Activated CD4-positive, alpha-beta memory T cell treated with anti-CD3 and anti-CD28 coated beads for 36 hours (primary cell): ENCODE measurements at regions not wholly inside any gene's neighbourhood (a gene's known extent, or its start where the extent isn't known, plus 50 kb on each side); places are given as distances from the start of the nearest gene placed in this dataset.
"Not testable (repeated sequence)": the region's sequence is repeated elsewhere in the genome, so short reads cannot be mapped to it uniquely, and the experiment has no call there.

Source experiments
- CTCF ChIA-PET: fragments of 350-600 bp; sonication (Branson Sonifier 250); formaldehyde crosslinking; loops from one replicate; lab custom pipeline; 2021; ENCODE audit warnings: antibody characterized with exemption, inconsistent platforms; lab: Charles Lee
- POLR2A ChIA-PET: fragments of 350-600 bp; sonication (Branson Sonifier 250); formaldehyde crosslinking; loops from one replicate; lab custom pipeline; 2021; ENCODE audit warnings: antibody characterized with exemption; lab: Charles Lee
- DNase-seq: peaks from one replicate; pipeline ENCODE4 v3.0.0-alpha.2; 2020
- H3K27ac Mint-ChIP-seq: one replicate; pipeline ENCODE4 v1.8.0; 2021; ENCODE audit warnings: mixed read lengths
- H3K27me3 Mint-ChIP-seq: one replicate; pipeline ENCODE4 v1.8.0; 2021; ENCODE audit warnings: mixed read lengths
- H3K36me3 Mint-ChIP-seq: one replicate; pipeline ENCODE4 v1.8.0; 2021; ENCODE audit warnings: mixed read lengths
- H3K4me1 Mint-ChIP-seq: one replicate; pipeline ENCODE4 v1.8.0; 2021; ENCODE audit warnings: low read depth, mixed read lengths
- H3K4me3 Mint-ChIP-seq: one replicate; pipeline ENCODE4 v1.8.0; 2021; ENCODE audit warnings: mild to moderate bottlenecking, mixed read lengths
- H3K9me3 Mint-ChIP-seq: one replicate; pipeline ENCODE4 v1.8.0; 2021; ENCODE audit warnings: mixed read lengths
- intact Hi-C: fragments of 100-400 bp; cut with micrococcal nuclease; formaldehyde crosslinking; loops from one replicate; pipeline ENCODE4 v1.15.1; 2023

GRCh38 chr10:4227586-4227985 lies 442.6 kb upstream of the KLF6 start:
- ChIA-PET CTCF (no interaction called here), POLR2A (no interaction called here)
- H3K27ac Mint-ChIP-seq: no peak overlapping the region
- H3K36me3 Mint-ChIP-seq: no peaks in the 10 kb centered on the region
- H3K4me1 Mint-ChIP-seq: peaks cover 5% of the 10 kb centered on the region
- H3K27me3 Mint-ChIP-seq: no peaks in the 10 kb centered on the region
- DNase-seq: no peak
- intact Hi-C loops: no loop called here
- no peak overlapping the region for H3K4me3 Mint-ChIP-seq
- peaks cover under 1% of the 10 kb centered on the region for H3K9me3 Mint-ChIP-seq

GRCh38 chr10:4226941-4227540 lies 442.0 kb upstream of the KLF6 start:
- no peak overlapping the region for H3K27ac Mint-ChIP-seq
- H3K4me1 Mint-ChIP-seq: peaks cover 2% of the 10 kb centered on the region
- H3K9me3 Mint-ChIP-seq: no peaks in the 10 kb centered on the region
- DNase-seq: no peak
- ChIA-PET POLR2A (no interaction called here), CTCF (interaction anchor here (0.9 kb wide), 1 partner anchor 24 kb away, joined by 3 read pairs; no protein-coding TSS in a partner anchor)
- no peak overlapping the region for H3K4me3 Mint-ChIP-seq
- H3K27me3 Mint-ChIP-seq: no peaks in the 10 kb centered on the region
- intact Hi-C loops: no loop called here
- H3K36me3 Mint-ChIP-seq: no peaks in the 10 kb centered on the region

GRCh38 chr10:4224178-4224577 lies 439.2 kb upstream of the KLF6 start:
- POLR2A ChIA-PET: no interaction called here

GRCh38 chr10:4221310-4221709 lies 436.3 kb upstream of the KLF6 start:
- POLR2A ChIA-PET, H3K27ac Mint-ChIP-seq, H3K36me3 Mint-ChIP-seq, H3K27me3 Mint-ChIP-seq, intact Hi-C loops, CTCF ChIA-PET, H3K4me3 Mint-ChIP-seq, DNase-seq, H3K4me1 Mint-ChIP-seq, H3K9me3 Mint-ChIP-seq: not testable (repeated sequence)

More at GRCh38 chr10:4224178-4224577, 439.2 kb upstream of the KLF6 start:
- Mint-ChIP-seq H3K9me3 (no peaks in the 10 kb centered on the region), H3K4me1 (peaks cover 10% of the 10 kb centered on the region), H3K27ac (no peak overlapping the region), H3K27me3 (no peaks in the 10 kb centered on the region), H3K36me3 (no peaks in the 10 kb centered on the region), H3K4me3 (no peak overlapping the region)
- no peak for DNase-seq
- CTCF ChIA-PET: no interaction called here
- intact Hi-C loops: no loop called here

- Mint-ChIP-seq H3K9me3 (no peaks in the 10 kb centered on the region), H3K4me1 (peaks cover 16% of the 10 kb centered on the region), H3K27me3 (no peaks in the 10 kb centered on the region), H3K4me3 (no peak overlapping the region), H3K36me3 (no peaks in the 10 kb centered on the region), H3K27ac (no peak overlapping the region)
- no peak for DNase-seq
- ChIA-PET POLR2A (no interaction called here), CTCF (no interaction called here)
- intact Hi-C loops: no loop called here
Observed at GRCh38 chr10:4219901-4220300, 434.9 kb upstream of the KLF6 start.

- H3K36me3 Mint-ChIP-seq: no peaks in the 10 kb centered on the region
- peaks cover 16% of the 10 kb centered on the region for H3K4me1 Mint-ChIP-seq
- no peak overlapping the region for H3K4me3 Mint-ChIP-seq
- CTCF ChIA-PET: no interaction called here
- POLR2A ChIA-PET: no interaction called here
- intact Hi-C loops: no loop called here
- DNase-seq: no peak
- H3K27me3 Mint-ChIP-seq: no peaks in the 10 kb centered on the region
- H3K9me3 Mint-ChIP-seq: no peaks in the 10 kb centered on the region
- H3K27ac Mint-ChIP-seq: no peak overlapping the region
Observed at GRCh38 chr10:4217653-4218052, 432.6 kb upstream of the KLF6 start.

- POLR2A ChIA-PET: no interaction called here
- Mint-ChIP-seq H3K9me3 (no peaks in the 10 kb centered on the region), H3K27me3 (no peaks in the 10 kb centered on the region), H3K4me1 (peaks cover 16% of the 10 kb centered on the region), H3K27ac (no peak overlapping the region), H3K4me3 (no peak overlapping the region), H3K36me3 (no peaks in the 10 kb centered on the region)
- CTCF ChIA-PET: no interaction called here
- DNase-seq: no peak
- intact Hi-C loops: no loop called here
Observed at GRCh38 chr10:4217187-4217586, 432.2 kb upstream of the KLF6 start.

GRCh38 chr10:4216726-4217125 lies 431.7 kb upstream of the KLF6 start:
- Mint-ChIP-seq H3K4me1 (peaks cover 16% of the 10 kb centered on the region), H3K36me3 (no peaks in the 10 kb centered on the region), H3K27ac (no peak overlapping the region), H3K4me3 (no peak overlapping the region), H3K27me3 (no peaks in the 10 kb centered on the region), H3K9me3 (no peaks in the 10 kb centered on the region)
- intact Hi-C loops: no loop called here
- POLR2A ChIA-PET: no interaction called here
- no peak for DNase-seq
- CTCF ChIA-PET: no interaction called here

GRCh38 chr10:4215963-4216575 lies 431.1 kb upstream of the KLF6 start:
- no peaks in the 10 kb centered on the region for H3K27me3 Mint-ChIP-seq
- CTCF ChIA-PET: no interaction called here

GRCh38 chr10:4215485-4215884 lies 430.5 kb upstream of the KLF6 start:
- H3K36me3 Mint-ChIP-seq: no peaks in the 10 kb centered on the region
- no peak overlapping the region for H3K4me3 Mint-ChIP-seq
- DNase-seq: no peak
- CTCF ChIA-PET: no interaction called here
- intact Hi-C loops: no loop called here
- H3K27me3 Mint-ChIP-seq: no peaks in the 10 kb centered on the region
- no peak overlapping the region for H3K27ac Mint-ChIP-seq
- H3K4me1 Mint-ChIP-seq: peaks cover 6% of the 10 kb centered on the region
- POLR2A ChIA-PET: no interaction called here
- no peaks in the 10 kb centered on the region for H3K9me3 Mint-ChIP-seq

More at GRCh38 chr10:4215963-4216575, 431.1 kb upstream of the KLF6 start:
- intact Hi-C loops: no loop called here
- no peaks in the 10 kb centered on the region for H3K36me3 Mint-ChIP-seq
- H3K27ac Mint-ChIP-seq: no peak overlapping the region
- peaks cover 10% of the 10 kb centered on the region for H3K4me1 Mint-ChIP-seq
- POLR2A ChIA-PET: no interaction called here
- no peak overlapping the region for H3K4me3 Mint-ChIP-seq
- no peaks in the 10 kb centered on the region for H3K9me3 Mint-ChIP-seq
- DNase-seq: no peak

- Mint-ChIP-seq H3K27ac (no peak overlapping the region), H3K9me3 (no peaks in the 10 kb centered on the region), H3K4me1 (peaks cover 6% of the 10 kb centered on the region), H3K27me3 (no peaks in the 10 kb centered on the region), H3K36me3 (no peaks in the 10 kb centered on the region), H3K4me3 (no peak overlapping the region)
- intact Hi-C loops: no loop called here
- ChIA-PET CTCF (no interaction called here), POLR2A (no interaction called here)
- no peak for DNase-seq
Observed at GRCh38 chr10:4214908-4215307, 429.9 kb upstream of the KLF6 start.

- intact Hi-C loops: no loop called here
- no peak for DNase-seq
- Mint-ChIP-seq H3K9me3 (no peaks in the 10 kb centered on the region), H3K4me3 (no peak overlapping the region), H3K27ac (no peak overlapping the region), H3K36me3 (no peaks in the 10 kb centered on the region), H3K27me3 (no peaks in the 10 kb centered on the region), H3K4me1 (peaks cover 6% of the 10 kb centered on the region)
- ChIA-PET CTCF (no interaction called here), POLR2A (no interaction called here)
Observed at GRCh38 chr10:4213441-4213840, 428.4 kb upstream of the KLF6 start.

GRCh38 chr10:4212111-4212630 lies 427.2 kb upstream of the KLF6 start:
- Mint-ChIP-seq H3K27ac (no peak overlapping the region), H3K4me1 (peaks cover 6% of the 10 kb centered on the region), H3K4me3 (no peak overlapping the region), H3K9me3 (no peaks in the 10 kb centered on the region), H3K36me3 (no peaks in the 10 kb centered on the region), H3K27me3 (no peaks in the 10 kb centered on the region)
- intact Hi-C loops: no loop called here
- ChIA-PET POLR2A (no interaction called here), CTCF (interaction anchor here (1.1 kb wide), 1 partner anchor 603 kb away, joined by 3 read pairs; no protein-coding TSS in a partner anchor)
- DNase-seq: no peak
